Epithelial cell of proximal tubule (primary cell): ENCODE measurements at regions not wholly inside any gene's neighbourhood (a gene's known extent, or its start where the extent isn't known, plus 50 kb on each side); places are given as distances from the start of the nearest gene placed in this dataset.

Experiments used
- DNase-seq: peaks from one replicate; pipeline ENCODE4 v3.0.0-alpha.2; 2011; ENCODE audit warnings: low read depth
- H3K4me3 ChIP-seq: 2 replicates; pipeline ENCODE4 v1.5.1; 2011; ENCODE audit warnings: low read depth, mild to moderate bottlenecking, low read length
- CTCF ChIP-seq: conservative IDR thresholded peaks from 2 replicates; pipeline ENCODE4 v1.5.1; 2012; ENCODE audit warnings: low read depth, mild to moderate bottlenecking, low read length

- peak; percentile 53 for DNase-seq
- no peak for TF ChIP-seq CTCF
- H3K4me3 ChIP-seq: no peak overlapping the region
Measured at GRCh38 chr2:156883804-156884203, 373.7 kb upstream of the GALNT5 start.

DNA sequence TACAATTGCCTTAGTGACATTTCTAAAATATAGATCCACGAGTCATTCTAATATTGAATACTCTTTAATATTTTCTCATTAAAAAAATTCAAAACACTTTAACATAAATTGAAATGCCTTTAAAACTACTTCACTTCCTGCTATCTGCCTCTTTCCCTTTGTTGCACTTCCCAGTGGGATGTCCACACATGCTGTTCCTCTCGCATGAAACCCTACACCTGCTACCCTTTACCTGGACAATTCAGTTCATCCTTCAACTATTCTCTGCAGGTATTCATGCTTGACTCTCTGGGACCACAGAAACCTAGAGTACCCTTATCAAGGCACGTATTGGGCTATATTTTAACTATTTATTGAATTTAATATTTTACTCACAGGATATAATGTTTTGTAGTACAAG, 373.3 kb upstream of the GALNT5 start:
- no peak for TF ChIP-seq CTCF
- no peak for DNase-seq
- no peak overlapping the region for H3K4me3 ChIP-seq

DNA sequence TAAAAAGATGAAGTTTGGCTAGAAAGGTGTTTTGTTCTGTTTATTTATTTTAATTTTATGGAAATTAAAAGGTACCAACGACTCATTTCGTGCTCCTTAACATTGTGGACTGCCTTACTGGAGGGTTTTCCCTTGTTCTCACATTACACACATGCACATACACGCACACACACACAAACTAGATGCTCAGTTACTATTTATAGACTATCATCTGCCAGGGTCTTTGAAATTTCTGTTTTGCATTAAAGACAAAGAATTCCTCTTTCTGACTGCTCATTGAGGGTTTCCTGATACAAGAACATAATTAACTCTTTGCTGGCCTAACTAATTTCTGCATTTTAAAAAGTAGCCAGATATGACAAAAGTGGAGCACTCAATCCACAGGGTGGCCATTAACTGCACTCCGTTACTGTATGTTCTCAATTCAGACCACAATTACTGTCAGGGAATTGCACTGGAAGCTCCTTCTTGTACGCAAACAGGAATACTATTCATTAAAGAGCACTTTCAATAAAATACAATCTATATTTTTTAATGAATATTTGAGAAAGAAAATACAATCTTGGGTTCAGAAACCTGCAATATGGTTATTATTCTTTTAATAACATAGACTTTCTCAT, 366.9 kb upstream of the GALNT5 start:
- no peak for TF ChIP-seq CTCF
- DNase-seq: no peak
- no peak overlapping the region for H3K4me3 ChIP-seq

DNA sequence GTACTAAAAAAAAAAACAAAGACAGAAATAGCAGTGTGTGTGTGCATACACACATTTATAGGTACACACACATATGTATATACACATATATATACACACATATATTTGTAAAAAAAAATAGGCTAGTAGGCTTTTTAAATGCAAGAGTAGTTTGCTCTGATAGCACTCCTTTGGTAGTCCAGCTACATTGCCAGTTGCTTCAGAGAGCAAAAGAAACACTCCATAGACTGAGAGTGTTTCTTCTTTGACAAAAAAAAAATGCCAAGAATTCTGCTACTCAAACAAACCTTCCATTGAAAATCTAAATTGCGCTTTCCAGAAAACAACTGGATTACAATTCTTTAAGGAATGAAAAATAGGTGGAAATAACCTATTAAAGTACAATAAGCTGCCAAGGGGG, 365.9 kb upstream of the GALNT5 start:
- no peak overlapping the region for H3K4me3 ChIP-seq
- no peak for DNase-seq
- no peak for TF ChIP-seq CTCF

- TF ChIP-seq CTCF: peak; percentile 68
- H3K4me3 ChIP-seq: peak overlapping the region; percentile 50
- peak; percentile 37 for DNase-seq
Measured at GRCh38 chr2:156892467-156893281, 364.8 kb upstream of the GALNT5 start.

GRCh38 chr2:156896294-156896693, 361.2 kb upstream of the GALNT5 start:
- no peak for DNase-seq
- TF ChIP-seq CTCF: no peak
- H3K4me3 ChIP-seq: no peak overlapping the region
